ENCODE measurements at regions not wholly inside any gene's neighbourhood (a gene's known extent, or its start where the extent isn't known, plus 50 kb on each side); places are given as distances from the start of the nearest gene placed in this dataset.

DNA sequence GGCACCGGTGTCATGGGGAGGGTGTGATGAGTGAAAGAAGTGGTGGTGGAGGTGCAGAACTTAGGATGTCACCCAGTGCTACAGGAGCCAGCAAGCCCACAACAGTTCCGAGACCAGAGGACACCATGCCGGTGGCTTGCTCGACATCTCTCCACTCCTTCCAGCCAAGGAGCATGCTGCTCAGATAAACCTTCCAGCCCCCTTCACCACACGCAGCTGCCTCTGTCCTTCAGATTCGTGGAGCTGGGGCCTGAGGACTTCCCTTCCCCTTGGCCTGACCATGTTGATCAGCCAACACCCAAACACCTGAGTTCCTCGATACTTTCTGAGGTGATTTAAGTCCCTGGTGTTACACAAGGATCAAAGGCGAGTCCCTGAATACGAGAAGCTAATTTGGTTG is 188.8 kb upstream of the FOXF1 start:
- ChIA-PET CTCF (no interaction called here), SMC1A (ENCODE audit: uncharacterized antibody, unreplicated experiment) (no interaction called here), RAD21 (ENCODE audit: unreplicated experiment) (no interaction called here), POLR2A (no interaction called here)
- TF ChIP-seq ZNF384 (IDR thresholded peaks at IDR 0.05; ENCODE audit: borderline replicate concordance, low read depth, low read length) = no peak
- TF ChIP-seq, protein P1, sequence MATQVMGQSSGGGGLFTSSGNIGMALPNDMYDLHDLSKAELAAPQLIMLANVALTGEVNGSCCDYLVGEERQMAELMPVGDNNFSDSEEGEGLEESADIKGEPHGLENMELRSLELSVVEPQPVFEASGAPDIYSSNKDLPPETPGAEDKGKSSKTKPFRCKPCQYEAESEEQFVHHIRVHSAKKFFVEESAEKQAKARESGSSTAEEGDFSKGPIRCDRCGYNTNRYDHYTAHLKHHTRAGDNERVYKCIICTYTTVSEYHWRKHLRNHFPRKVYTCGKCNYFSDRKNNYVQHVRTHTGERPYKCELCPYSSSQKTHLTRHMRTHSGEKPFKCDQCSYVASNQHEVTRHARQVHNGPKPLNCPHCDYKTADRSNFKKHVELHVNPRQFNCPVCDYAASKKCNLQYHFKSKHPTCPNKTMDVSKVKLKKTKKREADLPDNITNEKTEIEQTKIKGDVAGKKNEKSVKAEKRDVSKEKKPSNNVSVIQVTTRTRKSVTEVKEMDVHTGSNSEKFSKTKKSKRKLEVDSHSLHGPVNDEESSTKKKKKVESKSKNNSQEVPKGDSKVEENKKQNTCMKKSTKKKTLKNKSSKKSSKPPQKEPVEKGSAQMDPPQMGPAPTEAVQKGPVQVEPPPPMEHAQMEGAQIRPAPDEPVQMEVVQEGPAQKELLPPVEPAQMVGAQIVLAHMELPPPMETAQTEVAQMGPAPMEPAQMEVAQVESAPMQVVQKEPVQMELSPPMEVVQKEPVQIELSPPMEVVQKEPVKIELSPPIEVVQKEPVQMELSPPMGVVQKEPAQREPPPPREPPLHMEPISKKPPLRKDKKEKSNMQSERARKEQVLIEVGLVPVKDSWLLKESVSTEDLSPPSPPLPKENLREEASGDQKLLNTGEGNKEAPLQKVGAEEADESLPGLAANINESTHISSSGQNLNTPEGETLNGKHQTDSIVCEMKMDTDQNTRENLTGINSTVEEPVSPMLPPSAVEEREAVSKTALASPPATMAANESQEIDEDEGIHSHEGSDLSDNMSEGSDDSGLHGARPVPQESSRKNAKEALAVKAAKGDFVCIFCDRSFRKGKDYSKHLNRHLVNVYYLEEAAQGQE (IDR thresholded peaks at IDR 0.05; ENCODE audit: low read depth, low read length) = no peak
- TF ChIP-seq IRF3 (IDR thresholded peaks at IDR 0.05) = no peak
- TF ChIP-seq FOXM1 (IDR thresholded peaks at IDR 0.05; ENCODE audit: low read depth, low read length) = no peak
- TF ChIP-seq, protein P2, sequence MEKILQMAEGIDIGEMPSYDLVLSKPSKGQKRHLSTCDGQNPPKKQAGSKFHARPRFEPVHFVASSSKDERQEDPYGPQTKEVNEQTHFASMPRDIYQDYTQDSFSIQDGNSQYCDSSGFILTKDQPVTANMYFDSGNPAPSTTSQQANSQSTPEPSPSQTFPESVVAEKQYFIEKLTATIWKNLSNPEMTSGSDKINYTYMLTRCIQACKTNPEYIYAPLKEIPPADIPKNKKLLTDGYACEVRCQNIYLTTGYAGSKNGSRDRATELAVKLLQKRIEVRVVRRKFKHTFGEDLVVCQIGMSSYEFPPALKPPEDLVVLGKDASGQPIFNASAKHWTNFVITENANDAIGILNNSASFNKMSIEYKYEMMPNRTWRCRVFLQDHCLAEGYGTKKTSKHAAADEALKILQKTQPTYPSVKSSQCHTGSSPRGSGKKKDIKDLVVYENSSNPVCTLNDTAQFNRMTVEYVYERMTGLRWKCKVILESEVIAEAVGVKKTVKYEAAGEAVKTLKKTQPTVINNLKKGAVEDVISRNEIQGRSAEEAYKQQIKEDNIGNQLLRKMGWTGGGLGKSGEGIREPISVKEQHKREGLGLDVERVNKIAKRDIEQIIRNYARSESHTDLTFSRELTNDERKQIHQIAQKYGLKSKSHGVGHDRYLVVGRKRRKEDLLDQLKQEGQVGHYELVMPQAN (conservative IDR thresholded peaks at IDR 0.05) = no peak
- TF ChIP-seq BMI1 (IDR thresholded peaks at IDR 0.05; ENCODE audit: borderline replicate concordance) = no peak
- no peak for TF ChIP-seq MXI1 (IDR thresholded peaks at IDR 0.05; ENCODE audit: low read depth, low read length)
- no peak for TF ChIP-seq TCF3 (IDR thresholded peaks at IDR 0.05; ENCODE audit: borderline replicate concordance, insufficient read depth, low read depth, low read length)
- no peak for TF ChIP-seq NFYA (IDR thresholded peaks at IDR 0.05; ENCODE audit: borderline replicate concordance, low read depth, low read length)
- no peak for TF ChIP-seq NR2F1 (conservative IDR thresholded peaks at IDR 0.05)
- no peak for TF ChIP-seq EGR1 (IDR thresholded peaks at IDR 0.05; ENCODE audit: borderline replicate concordance in 1 of 2, low read depth in 2 of 2, low read length in 2 of 2)
- BruUV-seq (replicated peaks) = no TSS peak
- Histone ChIP-seq H3K4me3 (no peak overlapping the region), H3K9ac (ENCODE audit: control insufficient read depth, insufficient read depth, low read length) (no peak overlapping the region), H2AFZ (ENCODE audit: control insufficient read depth, low read depth, low read length) (no peak overlapping the region), H3K4me2 (ENCODE audit: control insufficient read depth, insufficient read depth) (no peak overlapping the region), H3K27ac (ENCODE audit: control insufficient read depth, insufficient read depth) (no peak overlapping the region), H3K9me3 (replicated peaks; ENCODE audit: control insufficient read depth, insufficient read depth, low read length) (no peaks in the 10 kb centered on the region), H3K4me1 (ENCODE audit: control insufficient read depth, insufficient read depth, low read length) (no peaks in the 10 kb centered on the region), H3K79me2 (ENCODE audit: control insufficient read depth, insufficient read depth, low read length) (no peaks in the 10 kb centered on the region), H4K20me1 (ENCODE audit: control insufficient read depth, insufficient read depth) (no peaks in the 10 kb centered on the region), H3K27me3 (replicated peaks in 1 of 2; ENCODE audit: control insufficient read depth in 2 of 2, insufficient read depth in 2 of 2, low read length in 1 of 2) (peaks cover 0 to 2% of the 10 kb centered on the region in 2 experiments; a peak in 3 of 4 replicates), H3K36me3 (ENCODE audit: control insufficient read depth in 2 of 2, insufficient read depth in 2 of 2, low read length in 1 of 2) (no peaks in the 10 kb centered on the region)
- ATAC-seq (no peak), FAIRE-seq (no peak), DNase-seq (ENCODE audit: low read depth, low spot score) (no peak)
- intact Hi-C loops (cut with micrococcal nuclease; ENCODE audit: unreplicated experiment) (no loop called here), in situ Hi-C loops (cut with MboI) (no loop called here)
- 47% methylated on average over 9 of the region's 9 CpGs for WGBS (ENCODE audit: insufficient coverage, insufficient replicate concordance, low lambda C conversion rate, missing lambda C conversion rate)

All from GM12878 (cell line).